HG03039 (cell line): ENCODE measurements at regions not wholly inside any gene's neighbourhood (a gene's known extent, or its start where the extent isn't known, plus 50 kb on each side); places are given as distances from the start of the nearest gene placed in this dataset.

Experiments
- ATAC-seq: cut with Tn5 transposase; IDR thresholded peaks from one replicate; pipeline ENCODE4 v1.9.1; 2021; ENCODE audit warnings: mild to moderate bottlenecking, moderate library complexity; ENCODE audit not compliant: unreplicated experiment

- ATAC-seq = no peak
These were observed 306.9 kb downstream of the ZPLD1 start for GRCh38 chr3:102741694-102742093.

GRCh38 chr3:102745881-102746280 is 311.1 kb downstream of the ZPLD1 start:
- ATAC-seq = no peak

GRCh38 chr3:102747611-102748010 is 312.8 kb downstream of the ZPLD1 start:
- no peak for ATAC-seq

GRCh38 chr3:102748646-102749045 is 313.8 kb downstream of the ZPLD1 start:
- no peak for ATAC-seq

GRCh38 chr3:102750322-102750721 is 315.5 kb downstream of the ZPLD1 start:
- no peak for ATAC-seq

GRCh38 chr3:102753901-102754300 is 319.1 kb downstream of the ZPLD1 start:
- no peak for ATAC-seq

GRCh38 chr3:102756706-102757105 is 321.9 kb downstream of the ZPLD1 start:
- no peak for ATAC-seq

- no peak for ATAC-seq
These were observed 323.1 kb downstream of the ZPLD1 start for GRCh38 chr3:102757950-102758349.

GRCh38 chr3:102761766-102762165 is 327.0 kb downstream of the ZPLD1 start:
- no peak for ATAC-seq

GRCh38 chr3:102790747-102791325 is 356.0 kb downstream of the ZPLD1 start:
- ATAC-seq = no peak

- ATAC-seq = no peak
These were observed 357.1 kb downstream of the ZPLD1 start for GRCh38 chr3:102791641-102792589.

- ATAC-seq = no peak
These were observed 362.0 kb downstream of the ZPLD1 start for GRCh38 chr3:102796804-102797203.

- no peak for ATAC-seq
These were observed 368.1 kb downstream of the ZPLD1 start for GRCh38 chr3:102802819-102803420.

GRCh38 chr3:102810937-102811336 is 376.1 kb downstream of the ZPLD1 start:
- no peak for ATAC-seq

GRCh38 chr3:102826636-102827035 is 391.8 kb downstream of the ZPLD1 start:
- ATAC-seq = no peak

- ATAC-seq = no peak
These were observed 392.6 kb downstream of the ZPLD1 start for GRCh38 chr3:102827386-102827785.

- no peak for ATAC-seq
These were observed 395.6 kb downstream of the ZPLD1 start for GRCh38 chr3:102830415-102830814.

- no peak for ATAC-seq
These were observed 407.1 kb downstream of the ZPLD1 start for GRCh38 chr3:102841866-102842265.

GRCh38 chr3:102866845-102867244 is 432.0 kb downstream of the ZPLD1 start:
- no peak for ATAC-seq

GRCh38 chr3:102883515-102883914 is 448.7 kb downstream of the ZPLD1 start:
- ATAC-seq = no peak

- no peak for ATAC-seq
These were observed 450.5 kb downstream of the ZPLD1 start for GRCh38 chr3:102885289-102885688.

- ATAC-seq = no peak
These were observed 452.6 kb downstream of the ZPLD1 start for GRCh38 chr3:102887431-102887830.
